HT-29 (cell line): ENCODE measurements at regions not wholly inside any gene's neighbourhood (a gene's known extent, or its start where the extent isn't known, plus 50 kb on each side); places are given as distances from the start of the nearest gene placed in this dataset.

Source experiments
- DNase-seq: peaks from one replicate; pipeline ENCODE4 v3.0.0-alpha.2; 2015; ENCODE audit warnings: low spot score

DNA sequence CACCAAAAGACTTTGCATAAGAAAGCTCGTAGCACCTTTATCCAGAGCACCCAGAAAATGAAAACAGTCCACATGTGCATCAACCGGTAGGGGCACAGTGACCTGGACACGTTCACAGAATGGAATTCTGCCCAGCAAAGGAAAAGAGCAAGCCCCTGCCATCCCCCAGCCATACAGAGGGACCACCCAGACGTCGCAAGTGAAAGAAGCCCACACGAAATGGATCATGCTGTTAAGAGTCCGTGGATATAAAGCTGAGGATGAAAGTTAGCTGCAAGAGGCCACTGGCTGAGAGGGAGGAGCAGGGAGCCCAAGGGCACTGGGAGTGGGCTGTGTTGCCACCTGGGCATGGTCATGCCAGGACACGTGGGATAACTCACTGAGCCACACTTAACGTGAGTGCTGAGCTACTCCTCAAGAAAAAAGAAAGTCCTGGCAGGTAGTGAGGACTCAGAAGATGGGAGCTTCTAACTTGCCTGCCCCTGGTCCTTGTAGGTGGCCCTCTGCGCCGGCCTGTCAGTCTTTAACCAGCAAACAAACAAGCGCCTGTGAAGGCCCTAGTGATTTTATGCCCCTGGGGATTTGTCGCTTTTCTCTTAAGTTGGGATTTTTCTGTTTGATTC is 190.7 kb downstream of the C16orf95 start:
- no peak for DNase-seq

DNA sequence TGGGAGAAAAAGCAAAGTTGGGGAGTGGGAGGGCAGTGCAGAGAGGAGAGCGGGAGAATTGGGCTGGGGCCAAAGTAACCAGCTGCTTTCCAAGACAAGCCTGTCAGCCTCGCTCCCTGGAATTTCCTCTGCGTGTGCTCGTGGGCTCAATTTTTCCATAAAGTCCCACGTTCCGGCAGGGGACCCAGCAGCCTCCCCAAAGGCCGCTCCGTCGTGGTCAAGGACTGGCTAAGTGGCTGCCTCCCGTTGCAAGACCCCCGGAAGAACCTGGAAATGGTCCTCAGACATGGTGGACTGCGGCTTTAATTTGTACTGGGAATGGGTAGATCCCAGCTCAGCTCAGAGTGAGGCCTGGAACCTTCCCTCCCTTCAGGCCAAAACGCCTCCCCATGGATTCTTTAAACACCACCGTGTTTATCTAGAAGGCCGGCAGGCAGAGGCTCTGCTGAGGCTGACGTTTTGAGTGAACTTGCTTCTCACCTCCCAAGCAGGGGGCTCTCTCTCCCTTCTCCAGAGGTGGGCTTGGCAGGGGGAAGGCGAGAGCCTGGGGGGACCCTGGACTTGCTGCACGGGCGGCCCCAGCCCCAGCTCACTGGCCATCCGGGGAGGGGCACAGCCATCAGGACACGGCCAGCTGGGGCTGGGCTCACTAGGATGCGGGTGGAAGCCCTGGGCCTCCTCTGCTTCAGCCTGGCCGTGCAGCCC is 190.0 kb downstream of the C16orf95 start:
- DNase-seq, result no peak

DNA sequence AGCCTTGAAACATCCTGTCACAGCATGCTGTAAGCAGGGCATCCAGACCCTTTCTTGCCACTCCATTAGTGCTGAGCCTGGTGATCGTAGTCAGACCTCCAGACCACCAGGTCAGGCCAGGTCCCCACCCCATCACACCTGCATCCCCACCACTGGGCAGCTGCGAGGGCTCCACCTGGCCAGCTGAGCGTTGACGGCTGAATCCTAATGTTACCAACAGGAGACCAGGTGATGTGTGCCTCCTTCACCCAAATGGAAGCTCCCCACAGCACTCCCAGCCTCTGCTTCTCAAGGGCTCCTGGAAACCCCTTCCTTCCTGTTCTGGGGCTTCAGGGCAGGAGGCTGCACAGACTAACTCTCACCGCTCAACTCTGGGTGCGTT is 189.4 kb downstream of the C16orf95 start:
- DNase-seq, result no peak

DNA sequence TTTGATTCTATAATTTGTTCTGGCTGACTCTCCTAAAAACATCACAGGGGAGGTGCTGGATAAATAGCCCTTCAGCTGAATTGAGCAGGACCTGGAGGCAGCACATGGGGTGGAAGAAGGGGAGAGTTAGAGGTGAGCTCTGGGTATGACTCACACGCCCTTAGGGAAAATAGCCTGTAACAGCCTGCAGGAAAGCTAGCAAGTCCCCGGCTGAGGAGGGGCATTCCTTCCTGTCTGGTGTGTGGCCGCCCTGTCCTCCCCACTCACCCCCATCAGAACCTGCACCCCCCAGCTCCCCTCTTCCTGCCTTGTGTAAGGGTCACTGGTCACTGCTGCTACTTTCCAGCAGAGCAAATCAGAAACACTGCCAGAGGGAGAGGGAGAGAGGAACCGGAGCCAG is 187.4 kb downstream of the C16orf95 start:
- no peak for DNase-seq

DNA sequence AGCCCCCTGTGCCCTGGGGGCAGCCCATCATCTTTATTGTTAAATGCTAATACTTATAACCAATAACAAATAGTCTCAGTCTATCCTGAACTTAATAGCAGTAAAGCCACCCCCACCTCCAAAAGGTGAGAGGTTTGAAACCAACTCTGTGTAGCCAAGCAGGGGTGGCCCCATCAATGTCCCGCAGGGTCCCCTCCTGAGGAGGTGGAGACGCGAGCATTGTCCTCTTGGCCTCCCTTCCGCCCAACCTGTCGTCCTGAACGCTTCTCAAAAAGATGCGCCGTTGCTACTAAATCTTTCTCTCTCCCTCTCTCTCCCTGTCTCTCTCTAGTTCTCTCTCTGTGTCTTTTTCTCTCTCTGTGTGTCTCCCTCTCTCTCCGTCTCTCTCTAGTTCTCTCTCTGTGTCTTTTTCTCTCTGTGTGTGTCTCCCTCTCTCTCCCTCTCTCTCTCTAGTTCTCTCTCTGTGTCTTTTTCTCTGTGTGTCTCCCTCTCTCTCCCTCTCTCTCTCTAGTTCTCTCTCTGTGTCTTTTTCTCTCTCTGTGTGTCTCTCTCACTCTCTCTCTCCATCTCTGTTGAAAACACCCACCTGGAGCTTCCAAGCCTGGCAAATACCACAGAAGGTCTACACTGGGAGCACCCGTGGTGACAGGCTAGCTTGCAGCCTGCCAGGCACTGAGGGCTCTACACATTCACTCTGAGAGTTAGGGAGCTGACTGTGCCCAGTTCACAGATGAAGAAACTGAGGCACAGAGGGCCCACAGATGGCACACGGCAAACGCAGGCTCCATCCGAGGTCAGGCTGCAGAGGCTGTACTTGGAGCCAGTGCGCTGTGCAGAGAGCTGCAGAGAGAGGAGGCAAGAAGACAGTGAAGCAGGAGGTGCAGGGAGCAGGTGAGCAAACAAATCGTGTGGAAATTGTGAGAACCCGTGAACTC is 185.9 kb downstream of the C16orf95 start:
- no peak for DNase-seq

DNA sequence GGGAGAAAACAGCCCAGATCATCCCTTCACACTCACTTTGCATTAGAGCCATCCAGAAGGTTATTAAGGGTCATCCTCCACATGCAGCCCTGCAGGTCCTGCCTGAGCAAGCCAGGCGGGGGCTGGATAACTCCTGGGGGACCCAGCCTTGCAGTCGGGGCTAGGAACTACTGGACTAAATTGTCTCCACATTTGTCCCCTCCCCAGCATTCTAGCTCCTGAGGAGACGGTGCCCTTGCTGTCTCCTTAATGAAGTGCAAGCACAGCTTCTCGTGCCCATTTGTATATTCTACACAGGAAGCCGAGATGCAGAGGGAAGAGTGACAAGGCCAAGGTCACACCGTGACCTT is 185.2 kb downstream of the C16orf95 start:
- no peak for DNase-seq

DNA sequence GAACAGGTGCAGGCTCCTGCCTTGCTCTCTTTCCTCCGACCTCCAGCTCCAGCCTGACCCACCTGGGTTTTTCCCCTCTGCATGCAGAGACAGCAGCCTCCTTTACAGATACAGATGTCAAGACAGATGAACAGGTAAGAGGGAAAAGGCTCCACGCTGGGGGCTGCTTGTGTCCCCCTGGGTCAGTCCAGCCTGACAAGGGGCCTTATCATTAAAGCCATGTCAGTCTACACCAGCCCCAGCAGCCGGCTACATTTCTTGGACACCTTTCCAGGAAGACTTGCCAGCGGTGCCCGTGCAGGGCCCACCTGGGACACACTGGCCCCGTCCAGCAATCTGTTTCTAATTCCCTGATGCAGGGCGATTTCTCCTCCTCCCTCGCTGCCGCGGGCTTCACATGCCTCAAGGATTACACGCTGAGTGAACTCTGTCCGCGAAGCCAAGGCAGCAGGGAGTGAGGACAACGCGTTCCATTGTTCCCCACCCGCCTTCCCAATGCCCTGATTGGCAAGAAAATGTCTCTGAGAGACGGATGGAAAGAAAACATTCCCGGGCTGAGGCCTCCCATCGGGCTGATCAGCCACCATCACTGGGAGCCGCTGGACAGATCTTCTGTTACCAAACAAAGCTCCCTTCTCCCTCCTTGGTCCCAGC is 184.7 kb downstream of the C16orf95 start:
- DNase-seq, result peak; percentile 22

DNA sequence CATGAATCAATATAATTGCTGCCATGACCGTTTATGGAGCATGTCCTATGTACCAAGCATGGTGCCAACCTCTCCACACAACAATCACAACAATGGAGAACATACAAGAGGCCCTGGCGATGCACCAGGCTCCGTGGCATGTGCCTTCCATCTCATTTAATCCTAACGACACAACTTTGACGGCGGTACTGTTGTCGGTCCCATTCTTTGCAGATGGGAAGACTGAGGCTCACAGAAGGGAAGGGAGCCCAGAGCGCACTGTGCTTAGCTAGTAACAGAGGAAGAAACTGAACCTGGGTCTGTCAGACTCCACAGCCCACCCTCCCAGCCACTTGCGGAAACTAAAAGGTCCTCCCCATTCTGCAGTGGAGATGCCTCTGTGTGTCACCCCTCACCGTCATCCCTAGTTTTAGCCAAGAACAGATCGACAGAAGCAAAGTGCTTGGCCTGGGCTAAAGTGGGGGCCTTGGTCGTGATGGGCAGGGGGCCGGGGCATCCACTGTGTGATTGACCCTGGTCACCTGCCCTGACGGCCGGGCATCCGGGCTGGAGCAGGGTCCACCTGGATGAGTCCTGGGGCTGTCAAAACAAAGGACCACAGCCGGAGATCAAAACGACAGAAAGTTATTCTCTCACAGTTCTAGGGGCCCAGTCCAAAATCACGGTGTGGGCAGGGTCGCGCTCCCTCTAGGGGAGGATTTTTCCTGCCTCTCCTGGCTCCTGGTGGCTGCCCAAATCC is 183.9 kb downstream of the C16orf95 start:
- DNase-seq, result no peak

DNA sequence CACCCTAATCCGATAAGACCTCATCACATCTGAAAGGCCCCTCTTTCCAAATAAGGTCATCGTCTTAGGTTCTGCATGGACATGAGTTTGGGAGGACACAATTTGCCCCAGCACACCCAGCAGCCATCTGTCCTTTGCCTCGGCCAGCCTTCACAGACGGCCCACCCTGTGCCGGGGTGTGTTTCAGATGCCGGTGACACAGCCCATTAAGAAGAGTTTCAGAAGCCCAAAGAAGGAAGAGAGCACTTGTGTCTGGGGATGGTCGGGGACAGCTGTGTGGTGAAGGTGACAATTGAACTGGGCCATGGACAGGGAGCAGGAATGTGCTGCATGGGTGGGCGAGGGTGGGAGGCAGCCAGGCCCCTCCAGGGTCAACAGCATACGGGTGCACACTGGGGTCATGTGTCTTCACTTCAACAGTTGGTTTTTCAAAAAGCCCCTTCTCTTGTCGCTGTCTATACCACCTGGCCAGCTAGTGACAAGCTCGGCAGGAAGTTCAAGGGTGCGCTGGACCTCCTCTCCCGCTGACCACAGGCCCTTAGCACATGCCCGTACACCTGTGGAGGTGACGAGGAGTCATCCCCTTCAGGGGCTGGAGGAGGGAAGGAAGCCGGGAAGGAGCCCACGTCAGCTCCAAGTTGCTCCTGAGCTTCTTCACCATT is 183.1 kb downstream of the C16orf95 start:
- DNase-seq, result no peak

DNA sequence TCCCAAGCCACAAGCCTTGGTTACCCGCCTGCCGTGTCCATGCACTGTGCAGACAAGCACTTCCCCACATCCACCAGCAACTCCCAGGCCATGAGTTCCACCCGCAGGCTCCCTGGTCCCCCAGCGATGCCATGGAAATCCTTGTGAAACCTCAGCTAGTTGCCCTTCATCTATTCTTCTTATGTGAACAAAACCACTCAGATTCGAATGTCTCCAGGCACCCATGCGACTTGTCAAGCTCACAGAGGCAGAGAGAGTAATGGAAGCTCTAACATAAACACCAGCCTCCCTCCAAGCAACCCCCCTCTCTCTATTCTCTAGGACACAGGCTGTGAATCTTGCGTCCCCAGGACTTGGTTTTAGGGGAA is 182.6 kb downstream of the C16orf95 start:
- DNase-seq, result no peak

DNA sequence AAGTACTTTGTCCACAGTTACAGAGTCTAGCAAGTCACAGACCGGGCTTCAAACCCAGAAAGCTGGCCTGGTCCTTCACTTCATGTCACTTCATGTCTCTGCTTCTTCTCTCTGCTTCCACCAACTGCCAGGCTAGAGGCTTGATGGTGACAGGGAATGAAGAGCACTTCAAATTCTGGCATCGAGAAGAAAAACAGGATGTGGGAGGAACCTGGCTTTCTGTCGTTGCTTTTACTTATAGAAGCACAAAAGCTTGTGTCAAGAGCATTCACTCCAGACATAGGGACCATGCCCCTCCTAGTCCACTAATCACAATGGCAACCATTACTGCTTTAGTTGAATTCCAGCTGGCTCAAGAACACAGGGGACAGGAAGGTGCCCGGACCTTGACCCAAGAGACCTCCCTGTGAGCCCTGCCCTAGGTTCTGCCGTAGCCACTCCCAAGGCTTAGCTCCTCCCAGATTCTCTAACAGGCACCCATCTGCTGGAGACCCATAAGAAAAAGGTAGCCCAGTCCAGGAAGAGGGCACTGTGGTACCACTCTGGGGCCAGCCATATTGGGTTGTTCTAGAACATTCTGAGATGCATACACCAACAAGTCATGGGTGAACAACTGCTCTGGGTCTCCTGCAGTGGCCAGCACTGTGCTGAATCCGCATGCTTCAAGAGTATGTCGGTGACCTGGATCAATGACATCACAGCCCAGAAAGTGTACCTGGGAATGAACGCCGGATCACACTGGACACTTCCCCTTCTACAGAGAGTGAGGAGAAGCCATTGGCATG is 181.8 kb downstream of the C16orf95 start:
- no peak for DNase-seq

DNA sequence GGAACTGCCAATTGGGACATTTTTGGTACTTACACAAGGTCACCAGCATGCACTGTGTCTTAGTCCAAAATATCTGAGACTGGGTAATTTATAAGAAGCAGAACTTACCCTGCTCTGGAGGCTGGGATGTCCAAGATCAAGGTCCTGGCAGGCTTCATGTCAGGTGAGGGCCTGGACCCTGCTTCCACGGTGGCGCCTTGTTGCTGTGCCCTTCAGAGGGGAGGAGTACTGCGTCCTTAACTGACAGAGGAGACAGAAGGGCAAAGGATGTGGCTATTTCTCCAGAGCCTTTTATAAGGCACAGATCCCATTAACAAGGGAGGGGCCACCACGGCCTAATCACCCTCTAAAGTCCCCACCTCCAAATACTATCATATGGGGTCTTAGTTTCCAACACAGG is 178.9 kb downstream of the C16orf95 start:
- DNase-seq, result no peak

DNA sequence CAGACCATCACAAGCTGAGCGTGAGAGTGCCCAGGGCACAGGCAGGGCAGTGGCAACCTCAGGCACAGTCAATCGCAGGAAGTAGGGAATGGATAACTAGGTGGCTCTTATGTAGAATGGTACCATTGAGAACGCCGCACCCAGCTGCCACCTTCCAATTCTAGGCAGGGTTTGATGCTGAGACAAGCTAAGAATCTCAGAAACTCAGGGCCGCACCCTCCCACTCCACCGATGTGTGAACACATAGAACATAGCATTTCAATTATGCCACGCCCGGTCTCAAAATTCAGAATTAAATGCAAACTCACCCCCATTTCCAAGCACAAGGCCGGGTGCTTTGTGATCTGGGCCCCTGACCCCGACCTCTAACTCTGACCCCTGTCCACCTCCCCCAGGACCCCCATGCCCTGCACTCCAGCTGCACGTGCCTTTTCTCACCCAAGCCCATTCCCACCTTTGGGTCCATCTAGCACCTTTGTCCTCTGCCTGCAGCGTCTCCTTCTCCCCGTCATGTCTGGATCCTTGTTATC is 178.4 kb downstream of the C16orf95 start:
- no peak for DNase-seq

DNA sequence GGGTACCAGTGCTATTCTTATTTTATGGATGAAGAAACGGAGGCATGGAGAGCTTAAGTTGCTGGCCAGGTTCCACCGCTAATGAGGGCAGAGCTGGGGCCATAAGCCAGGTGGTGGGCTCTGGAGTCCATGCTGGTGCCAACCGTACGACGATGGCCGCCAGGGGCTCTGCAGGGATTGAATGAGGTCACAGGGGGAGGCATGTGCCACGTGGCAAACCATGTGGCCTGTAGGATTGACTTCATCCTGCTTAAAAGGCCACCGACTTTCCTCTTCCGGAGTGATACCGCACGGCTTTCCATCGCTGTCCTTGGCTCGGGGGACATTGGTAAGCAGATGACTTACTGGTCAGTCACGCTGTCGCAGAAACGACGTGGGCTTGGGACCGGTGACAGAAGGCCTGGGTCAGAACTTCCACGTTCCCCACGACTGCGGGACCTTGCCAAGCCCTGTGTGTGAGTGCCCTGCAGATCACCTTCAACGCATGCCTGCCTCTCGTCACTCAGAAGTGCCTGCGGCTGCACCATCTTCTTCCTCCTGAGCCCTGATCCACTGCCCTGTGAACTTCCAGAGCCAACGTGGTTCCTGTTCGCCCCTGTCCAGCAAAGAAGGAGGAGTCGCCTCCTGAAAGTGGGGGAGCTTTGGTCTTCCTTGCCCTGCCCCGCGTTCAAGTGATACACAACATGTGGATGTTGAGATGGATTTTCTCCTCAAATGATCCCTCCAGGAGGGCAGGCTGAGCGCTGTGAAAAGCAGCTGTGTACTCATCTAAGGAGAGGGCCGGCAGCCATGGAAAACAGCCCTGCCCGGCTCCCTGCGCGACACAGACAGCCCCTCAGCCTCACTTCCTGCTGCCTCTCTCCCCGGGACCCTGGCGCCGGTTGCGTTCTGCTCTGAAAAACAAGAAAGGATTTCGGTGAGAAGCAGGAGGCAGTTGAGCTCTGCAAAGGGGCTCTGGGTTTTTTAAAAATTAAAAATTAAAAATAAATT is 176.7 kb downstream of the C16orf95 start:
- DNase-seq, result no peak

DNA sequence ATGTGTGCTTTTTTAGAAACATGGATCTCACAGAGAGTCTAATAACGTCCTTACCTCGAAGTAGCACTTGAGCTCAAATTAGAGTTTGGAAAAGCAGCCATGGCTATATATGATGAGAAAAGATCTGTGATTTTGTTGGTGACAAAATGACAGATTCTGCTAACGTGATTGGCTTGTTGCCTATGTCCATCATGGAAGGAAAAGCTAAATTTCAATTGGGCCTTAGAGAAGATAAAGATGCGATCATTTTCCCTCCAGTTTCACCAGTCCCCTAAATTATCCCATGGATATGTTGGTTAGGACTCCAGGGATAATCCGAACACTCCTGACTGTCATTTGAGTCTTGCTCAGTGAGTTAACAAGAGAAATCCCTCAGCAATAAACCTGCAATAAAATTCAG is 175.8 kb downstream of the C16orf95 start:
- DNase-seq, result no peak

DNA sequence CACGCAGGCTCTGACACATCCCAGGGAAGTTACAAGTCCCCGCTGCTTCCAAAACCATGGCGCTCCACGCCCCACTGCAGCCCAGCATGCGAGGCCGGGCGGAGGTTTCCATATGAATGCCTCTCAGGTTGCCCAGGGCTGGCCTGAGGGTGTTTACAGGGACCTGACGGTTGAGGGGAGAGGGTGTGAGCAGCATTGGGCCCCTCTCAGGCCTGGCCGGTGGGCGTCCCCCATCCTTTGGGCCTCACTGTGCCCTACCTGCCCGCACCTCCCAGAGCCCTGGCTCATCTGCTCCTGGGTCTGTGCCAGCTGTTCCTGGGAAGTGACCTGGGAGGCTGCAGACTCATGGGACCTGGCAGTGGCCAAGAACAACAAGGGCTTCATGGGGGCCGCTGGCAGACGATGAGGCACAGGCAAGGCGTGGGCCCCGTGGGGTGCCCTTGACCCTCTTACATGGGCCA is 173.5 kb downstream of the C16orf95 start:
- DNase-seq, result no peak

DNA sequence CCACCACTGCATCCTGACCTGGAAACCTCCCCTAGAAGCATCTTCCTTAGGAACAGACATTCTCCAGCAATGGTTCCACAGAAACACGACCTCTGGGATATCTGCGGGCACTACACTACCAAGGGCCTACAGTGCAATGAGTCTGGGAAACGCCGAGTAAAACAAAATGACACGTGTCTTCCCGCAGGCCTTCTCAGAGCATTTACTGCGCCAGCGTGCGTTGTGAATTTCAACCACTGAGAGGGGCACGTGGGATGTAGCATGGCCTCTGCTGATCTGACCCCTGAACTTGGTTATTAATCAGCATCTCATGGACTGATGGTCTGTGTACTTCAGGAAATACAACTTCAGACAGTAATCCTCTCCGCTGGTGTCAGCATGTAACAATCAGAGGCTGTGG is 173.0 kb downstream of the C16orf95 start:
- DNase-seq, result no peak
